MCF 10A (cell line): ENCODE measurements at regions not wholly inside any gene's neighbourhood (a gene's known extent, or its start where the extent isn't known, plus 50 kb on each side); places are given as distances from the start of the nearest gene placed in this dataset.

Source experiments
- BruUV-seq: library from RNA; stranded (reverse); fragments of 400-500 nt; replicated peaks from 2 replicates; lab custom pipeline; 2021; lab: Mats Ljungman, UMichigan
- CTCF ChIA-PET: fragments of 300-600 bp; sonication (Branson Sonifier 250); formaldehyde crosslinking; extraction: SDS; loops from one replicate; lab custom pipeline; 2021; ENCODE audit warnings: antibody characterized with exemption, inconsistent platforms; lab: Yijun Ruan, JAX
- POLR2A ChIA-PET: fragments of 300-600, 350-650 bp; sonication (Branson Sonifier 250); formaldehyde crosslinking; extraction: SDS; loops from one replicate; lab custom pipeline; 2020; ENCODE audit warnings: antibody characterized with exemption, inconsistent platforms; lab: Yijun Ruan, JAX
- DNase-seq: peaks from one replicate; pipeline ENCODE4 v3.0.0-alpha.2; 2018; ENCODE audit not compliant: unreplicated experiment
- H3K27ac Mint-ChIP-seq: one replicate; pipeline ENCODE4 v1.8.0; 2022; ENCODE audit warnings: mild to moderate bottlenecking, low read depth, mixed read lengths; ENCODE audit not compliant: unreplicated experiment
- H3K27me3 Mint-ChIP-seq: one replicate; pipeline ENCODE4 v1.8.0; 2022; ENCODE audit warnings: mixed read lengths; ENCODE audit not compliant: insufficient read depth, unreplicated experiment
- H3K36me3 Mint-ChIP-seq: one replicate; pipeline ENCODE4 v1.8.0; 2022; ENCODE audit warnings: mild to moderate bottlenecking, moderate library complexity, mixed read lengths; ENCODE audit not compliant: insufficient read depth, unreplicated experiment
- H3K4me1 Mint-ChIP-seq: one replicate; pipeline ENCODE4 v1.8.0; 2022; ENCODE audit warnings: mixed read lengths; ENCODE audit not compliant: insufficient read depth, unreplicated experiment
- H3K4me3 Mint-ChIP-seq: one replicate; pipeline ENCODE4 v1.8.0; 2022; ENCODE audit warnings: mild to moderate bottlenecking, moderate library complexity, mixed read lengths; ENCODE audit not compliant: unreplicated experiment
- H3K9me3 Mint-ChIP-seq: one replicate; pipeline ENCODE4 v1.8.0; 2022; ENCODE audit warnings: mixed read lengths; ENCODE audit not compliant: unreplicated experiment
- intact Hi-C: fragments of 100-400 bp; cut with micrococcal nuclease; formaldehyde crosslinking; loops from 2 replicates; pipeline ENCODE4 v1.14.1; 2022
- TF ChIP-seq, protein P1 (sequence below): fragments of 200-600 bp; IDR thresholded peaks from one replicate; pipeline ENCODE4 v1.8.0; 2022; ENCODE audit warnings: antibody characterized with exemption, mild to moderate bottlenecking; ENCODE audit not compliant: unreplicated experiment

DNA sequence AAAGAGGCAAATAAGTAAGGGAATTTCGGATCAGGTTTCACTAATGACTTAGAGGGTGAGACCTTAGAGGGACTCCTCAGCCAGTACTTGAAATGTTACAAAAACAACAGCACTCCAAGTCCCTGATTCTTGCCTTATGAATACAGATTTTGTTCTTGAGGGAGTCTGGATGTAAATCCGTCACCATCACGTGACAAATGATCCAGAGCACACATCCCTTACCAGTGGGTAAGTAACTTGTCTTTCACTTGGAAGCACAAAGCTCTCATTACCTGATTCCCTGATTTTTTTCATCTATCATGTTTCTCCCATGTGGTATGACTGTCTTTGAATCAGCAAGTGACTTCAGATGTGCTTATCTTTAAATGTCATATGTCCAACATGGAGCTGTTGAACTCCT, 595.3 kb upstream of the POU3F2 start:
- Mint-ChIP-seq H3K4me3 (no peak overlapping the region), H3K36me3 (no peaks in the 10 kb centered on the region), H3K27ac (no peak overlapping the region), H3K4me1 (no peaks in the 10 kb centered on the region), H3K9me3 (no peaks in the 10 kb centered on the region), H3K27me3 (no peaks in the 10 kb centered on the region)
- TF ChIP-seq, protein P1, sequence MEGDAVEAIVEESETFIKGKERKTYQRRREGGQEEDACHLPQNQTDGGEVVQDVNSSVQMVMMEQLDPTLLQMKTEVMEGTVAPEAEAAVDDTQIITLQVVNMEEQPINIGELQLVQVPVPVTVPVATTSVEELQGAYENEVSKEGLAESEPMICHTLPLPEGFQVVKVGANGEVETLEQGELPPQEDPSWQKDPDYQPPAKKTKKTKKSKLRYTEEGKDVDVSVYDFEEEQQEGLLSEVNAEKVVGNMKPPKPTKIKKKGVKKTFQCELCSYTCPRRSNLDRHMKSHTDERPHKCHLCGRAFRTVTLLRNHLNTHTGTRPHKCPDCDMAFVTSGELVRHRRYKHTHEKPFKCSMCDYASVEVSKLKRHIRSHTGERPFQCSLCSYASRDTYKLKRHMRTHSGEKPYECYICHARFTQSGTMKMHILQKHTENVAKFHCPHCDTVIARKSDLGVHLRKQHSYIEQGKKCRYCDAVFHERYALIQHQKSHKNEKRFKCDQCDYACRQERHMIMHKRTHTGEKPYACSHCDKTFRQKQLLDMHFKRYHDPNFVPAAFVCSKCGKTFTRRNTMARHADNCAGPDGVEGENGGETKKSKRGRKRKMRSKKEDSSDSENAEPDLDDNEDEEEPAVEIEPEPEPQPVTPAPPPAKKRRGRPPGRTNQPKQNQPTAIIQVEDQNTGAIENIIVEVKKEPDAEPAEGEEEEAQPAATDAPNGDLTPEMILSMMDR, result no peak
- intact Hi-C loops, result no loop called here
- no peak for DNase-seq
- CTCF ChIA-PET, result no interaction called here
- POLR2A ChIA-PET, result no interaction called here
- no TSS peak for BruUV-seq

DNA sequence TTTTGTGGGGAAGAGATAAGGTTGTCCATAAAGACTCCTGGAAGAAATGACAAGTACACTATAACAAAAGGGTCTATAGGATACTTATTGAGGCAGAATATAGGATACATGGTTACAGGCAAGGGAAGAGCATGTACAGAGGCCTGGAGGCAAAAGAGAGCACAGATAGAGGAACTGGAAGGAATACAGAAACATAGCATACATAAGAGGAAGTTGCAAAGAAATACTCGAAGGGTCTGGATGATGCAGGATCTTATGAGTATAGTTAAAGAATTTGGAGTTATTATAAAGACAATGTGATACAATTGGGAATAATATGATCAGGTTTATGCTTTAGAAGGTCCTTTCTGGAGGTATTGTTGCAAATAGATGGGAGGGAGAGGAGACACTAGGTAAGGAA, 592.7 kb upstream of the POU3F2 start:
- H3K9me3 Mint-ChIP-seq, result no peaks in the 10 kb centered on the region
- H3K4me1 Mint-ChIP-seq, result no peaks in the 10 kb centered on the region
- no peak overlapping the region for H3K4me3 Mint-ChIP-seq
- H3K27me3 Mint-ChIP-seq, result no peaks in the 10 kb centered on the region
- ChIA-PET POLR2A (no interaction called here), CTCF (no interaction called here)
- no TSS peak for BruUV-seq
- intact Hi-C loops, result no loop called here
- no peak overlapping the region for H3K27ac Mint-ChIP-seq
- no peaks in the 10 kb centered on the region for H3K36me3 Mint-ChIP-seq
- DNase-seq, result no peak
- TF ChIP-seq, protein P1, result no peak

DNA sequence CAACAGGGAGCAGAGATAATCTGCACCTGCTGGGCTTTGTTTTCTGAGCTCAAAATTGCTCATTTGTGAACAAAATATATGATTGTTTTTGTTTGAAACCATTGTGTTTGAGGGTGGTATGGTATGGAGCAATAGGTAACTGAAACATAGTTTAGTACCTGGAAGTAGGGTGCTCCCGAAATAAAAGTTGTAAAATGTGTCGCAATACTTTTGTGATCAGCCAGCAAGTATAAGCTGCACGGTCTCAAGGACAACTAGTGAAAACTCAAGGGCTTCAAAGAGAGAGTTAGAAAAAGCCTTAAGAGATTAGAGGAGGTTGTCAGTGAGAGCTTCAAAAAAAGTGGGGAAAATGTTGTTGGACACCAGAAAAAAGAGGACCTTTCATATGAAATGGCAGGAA, 579.8 kb upstream of the POU3F2 start:
- no TSS peak for BruUV-seq
- peaks cover 7% of the 10 kb centered on the region for H3K9me3 Mint-ChIP-seq
- DNase-seq, result no peak
- TF ChIP-seq, protein P1, result no peak
- H3K27me3 Mint-ChIP-seq, result no peaks in the 10 kb centered on the region
- H3K27ac Mint-ChIP-seq, result no peak overlapping the region
- ChIA-PET POLR2A (no interaction called here), CTCF (no interaction called here)
- no peaks in the 10 kb centered on the region for H3K36me3 Mint-ChIP-seq
- no peak overlapping the region for H3K4me3 Mint-ChIP-seq
- intact Hi-C loops, result no loop called here
- H3K4me1 Mint-ChIP-seq, result no peaks in the 10 kb centered on the region

DNA sequence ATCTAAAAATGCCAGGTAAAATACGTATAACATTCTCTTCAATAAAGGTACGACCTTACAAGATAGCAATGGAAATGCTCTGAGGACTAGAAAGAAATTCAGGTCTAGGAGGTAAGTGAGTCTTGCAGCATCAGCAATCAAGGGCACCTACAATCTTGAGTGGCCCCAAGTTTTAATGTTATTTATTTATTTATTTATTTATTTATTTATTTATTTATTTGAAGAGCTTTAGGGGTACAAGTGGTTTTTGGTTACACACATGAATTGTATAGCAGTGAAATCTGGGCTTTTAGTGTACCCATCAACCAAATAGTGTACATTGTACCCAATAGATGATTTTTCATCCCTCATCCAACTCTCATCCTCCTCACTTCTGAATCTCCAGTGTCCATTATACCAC, 574.0 kb upstream of the POU3F2 start:
- Mint-ChIP-seq H3K27ac (no peak overlapping the region), H3K36me3 (no peaks in the 10 kb centered on the region), H3K27me3 (no peaks in the 10 kb centered on the region), H3K9me3 (no peaks in the 10 kb centered on the region), H3K4me1 (no peaks in the 10 kb centered on the region), H3K4me3 (no peak overlapping the region)
- DNase-seq, result no peak
- ChIA-PET POLR2A (no interaction called here), CTCF (interaction anchor here (0.6 kb wide), 1 partner anchor 628 kb away, joined by 3 read pairs; no protein-coding TSS in a partner anchor)
- no TSS peak for BruUV-seq
- TF ChIP-seq, protein P1, result no peak
- intact Hi-C loops, result no loop called here
